ENCODE measurements at regions not wholly inside any gene's neighbourhood (a gene's known extent, or its start where the extent isn't known, plus 50 kb on each side); places are given as distances from the start of the nearest gene placed in this dataset.

DNA sequence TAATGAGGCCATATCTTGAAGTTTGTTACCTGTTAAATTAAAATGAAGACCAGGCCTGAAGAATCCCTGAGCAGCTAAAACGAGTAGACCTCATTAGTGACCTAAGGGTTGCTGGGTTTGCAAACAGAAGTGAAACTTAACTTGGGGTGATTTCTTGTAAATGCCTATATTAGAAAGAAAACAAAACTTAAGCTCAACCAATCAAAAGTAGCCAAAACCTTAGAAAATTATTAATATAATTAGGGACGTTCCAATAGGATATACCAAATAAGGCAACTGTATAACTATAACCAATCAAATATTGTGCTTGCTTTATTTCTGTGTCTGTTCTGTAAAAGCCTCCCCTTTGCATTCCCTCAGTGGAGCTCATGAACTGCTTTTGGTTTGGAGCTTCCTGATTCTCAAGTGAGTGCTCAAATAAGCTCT lies 137.9 kb upstream of the VRK2 start:
- Histone ChIP-seq H3K4me3 (replicated peaks; ENCODE audit: low read depth, low read length) (no peak overlapping the region), H3K27me3 (replicated peaks; ENCODE audit: control insufficient read depth, insufficient read depth, low read length) (no peaks in the 10 kb centered on the region), H3K36me3 (ENCODE audit: control insufficient read depth, insufficient read depth, low read length) (no peaks in the 10 kb centered on the region)
- DNase-seq (ENCODE audit: extremely low read depth, insufficient read length) = peak; percentile 64
- TF ChIP-seq, protein P1, sequence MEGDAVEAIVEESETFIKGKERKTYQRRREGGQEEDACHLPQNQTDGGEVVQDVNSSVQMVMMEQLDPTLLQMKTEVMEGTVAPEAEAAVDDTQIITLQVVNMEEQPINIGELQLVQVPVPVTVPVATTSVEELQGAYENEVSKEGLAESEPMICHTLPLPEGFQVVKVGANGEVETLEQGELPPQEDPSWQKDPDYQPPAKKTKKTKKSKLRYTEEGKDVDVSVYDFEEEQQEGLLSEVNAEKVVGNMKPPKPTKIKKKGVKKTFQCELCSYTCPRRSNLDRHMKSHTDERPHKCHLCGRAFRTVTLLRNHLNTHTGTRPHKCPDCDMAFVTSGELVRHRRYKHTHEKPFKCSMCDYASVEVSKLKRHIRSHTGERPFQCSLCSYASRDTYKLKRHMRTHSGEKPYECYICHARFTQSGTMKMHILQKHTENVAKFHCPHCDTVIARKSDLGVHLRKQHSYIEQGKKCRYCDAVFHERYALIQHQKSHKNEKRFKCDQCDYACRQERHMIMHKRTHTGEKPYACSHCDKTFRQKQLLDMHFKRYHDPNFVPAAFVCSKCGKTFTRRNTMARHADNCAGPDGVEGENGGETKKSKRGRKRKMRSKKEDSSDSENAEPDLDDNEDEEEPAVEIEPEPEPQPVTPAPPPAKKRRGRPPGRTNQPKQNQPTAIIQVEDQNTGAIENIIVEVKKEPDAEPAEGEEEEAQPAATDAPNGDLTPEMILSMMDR (IDR thresholded peaks at IDR 0.05; ENCODE audit: insufficient read depth, low read length, poor library complexity, severe bottlenecking) = no peak

DNA sequence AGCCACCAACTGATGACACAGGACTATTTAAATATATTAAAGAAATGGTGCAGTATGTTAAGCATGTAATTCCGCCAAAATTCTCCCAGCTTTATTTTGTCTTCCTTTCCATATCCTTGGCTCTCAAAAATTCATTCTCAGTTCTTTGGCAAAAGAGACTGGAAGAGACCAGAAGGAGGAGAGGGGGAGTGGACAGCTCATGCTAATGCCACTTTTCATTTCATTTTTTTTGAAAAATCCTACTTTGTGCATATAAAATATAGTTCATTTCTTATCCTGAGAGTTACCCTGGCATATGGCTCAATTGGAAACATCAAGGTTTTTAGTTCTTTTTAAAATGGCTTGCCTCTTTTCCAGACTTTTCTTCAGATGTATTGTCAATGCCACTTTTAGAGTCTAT lies 128.5 kb upstream of the VRK2 start:
- Histone ChIP-seq H3K4me3 (replicated peaks; ENCODE audit: low read depth, low read length) (no peak overlapping the region), H3K36me3 (ENCODE audit: control insufficient read depth, insufficient read depth, low read length) (no peaks in the 10 kb centered on the region), H3K27me3 (replicated peaks; ENCODE audit: control insufficient read depth, insufficient read depth, low read length) (no peaks in the 10 kb centered on the region)
- no peak for DNase-seq (ENCODE audit: extremely low read depth, insufficient read length)
- TF ChIP-seq, protein P1 (IDR thresholded peaks at IDR 0.05; ENCODE audit: insufficient read depth, low read length, poor library complexity, severe bottlenecking) = no peak

DNA sequence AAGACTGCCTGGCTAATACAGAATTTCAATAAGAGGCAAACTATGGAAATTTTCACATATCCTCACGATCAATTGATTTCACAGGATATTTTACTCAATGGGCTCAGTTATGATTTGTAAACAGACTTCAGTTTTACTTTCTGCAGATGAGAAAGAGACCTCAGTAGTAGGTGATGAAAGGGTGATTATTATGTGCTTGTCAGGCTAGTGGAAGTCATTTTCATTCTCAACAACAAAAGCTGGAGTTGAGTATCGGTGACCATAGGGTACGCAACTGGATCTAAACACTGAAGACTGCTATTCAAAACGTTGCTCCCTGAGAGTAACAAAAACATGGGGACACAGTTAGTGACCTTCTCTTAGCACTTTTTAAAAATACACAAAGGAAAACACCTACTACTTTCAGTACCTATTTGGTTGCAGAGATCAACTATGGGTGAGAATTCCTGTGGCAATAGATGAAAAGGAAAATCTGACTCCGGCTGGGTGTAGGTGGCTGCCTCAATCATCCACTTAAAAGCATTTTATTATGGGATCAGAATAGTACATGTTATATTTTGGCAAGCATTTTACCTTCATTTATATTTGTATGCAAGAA lies 126.2 kb upstream of the VRK2 start:
- DNase-seq (ENCODE audit: extremely low read depth, insufficient read length) = no peak
- Histone ChIP-seq H3K36me3 (ENCODE audit: control insufficient read depth, insufficient read depth, low read length) (no peaks in the 10 kb centered on the region), H3K27me3 (replicated peaks; ENCODE audit: control insufficient read depth, insufficient read depth, low read length) (no peaks in the 10 kb centered on the region), H3K4me3 (replicated peaks; ENCODE audit: low read depth, low read length) (no peak overlapping the region)
- TF ChIP-seq, protein P1 (IDR thresholded peaks at IDR 0.05; ENCODE audit: insufficient read depth, low read length, poor library complexity, severe bottlenecking) = no peak

DNA sequence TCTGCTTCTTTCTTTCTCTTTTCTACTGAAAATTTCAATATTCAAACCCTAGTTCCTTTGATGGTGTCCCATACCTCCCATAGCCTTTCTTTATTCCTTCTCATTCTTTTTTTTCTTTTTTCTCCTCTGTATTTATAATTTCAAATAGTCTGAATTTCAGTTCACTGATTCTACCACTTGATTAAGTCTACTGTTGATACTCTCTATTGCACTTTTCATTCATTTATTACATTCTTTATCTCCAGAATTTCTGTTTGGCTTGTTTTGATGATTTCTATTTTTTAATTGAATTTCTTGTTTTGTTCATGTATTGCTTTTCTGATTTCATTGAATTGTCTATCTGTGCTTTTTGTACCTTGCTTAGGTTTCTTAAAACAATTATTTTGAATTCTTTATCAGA lies 111.9 kb upstream of the VRK2 start:
- no peaks in the 10 kb centered on the region; the same call in 1 of the 2 replicates for H3K27me3 ChIP-seq (replicated peaks; ENCODE audit: control insufficient read depth, insufficient read depth, low read length)
- H3K36me3 ChIP-seq (ENCODE audit: control insufficient read depth, insufficient read depth, low read length) = no peaks in the 10 kb centered on the region
- no peak for DNase-seq (ENCODE audit: extremely low read depth, insufficient read length)
- TF ChIP-seq, protein P1 (IDR thresholded peaks at IDR 0.05; ENCODE audit: insufficient read depth, low read length, poor library complexity, severe bottlenecking) = no peak
- H3K4me3 ChIP-seq (replicated peaks; ENCODE audit: low read depth, low read length) = no peak overlapping the region

DNA sequence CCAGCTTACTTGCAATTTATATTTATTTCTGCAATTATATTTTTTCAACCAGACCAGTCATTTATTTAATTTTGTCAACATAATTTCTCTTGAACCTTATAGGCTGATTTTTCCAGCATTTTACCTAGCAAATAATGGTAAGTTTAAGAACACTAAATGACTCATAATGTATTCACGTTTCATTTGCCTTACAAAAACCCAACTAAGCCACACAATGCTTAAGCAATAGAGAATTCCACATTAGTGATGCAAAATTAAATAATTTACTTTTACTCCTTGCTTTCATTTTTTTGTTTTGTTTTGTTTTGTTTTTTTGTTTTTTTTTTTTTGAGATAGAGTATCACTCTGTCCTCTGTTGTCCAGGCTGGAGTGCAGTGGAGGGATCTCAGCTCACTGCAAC lies 110.4 kb upstream of the VRK2 start:
- Histone ChIP-seq H3K36me3 (ENCODE audit: control insufficient read depth, insufficient read depth, low read length) (no peaks in the 10 kb centered on the region), H3K27me3 (replicated peaks; ENCODE audit: control insufficient read depth, insufficient read depth, low read length) (no peaks in the 10 kb centered on the region; the same call in 1 of the 2 replicates), H3K4me3 (replicated peaks; ENCODE audit: low read depth, low read length) (no peak overlapping the region)
- no peak for DNase-seq (ENCODE audit: extremely low read depth, insufficient read length)
- TF ChIP-seq, protein P1 (IDR thresholded peaks at IDR 0.05; ENCODE audit: insufficient read depth, low read length, poor library complexity, severe bottlenecking) = no peak

DNA sequence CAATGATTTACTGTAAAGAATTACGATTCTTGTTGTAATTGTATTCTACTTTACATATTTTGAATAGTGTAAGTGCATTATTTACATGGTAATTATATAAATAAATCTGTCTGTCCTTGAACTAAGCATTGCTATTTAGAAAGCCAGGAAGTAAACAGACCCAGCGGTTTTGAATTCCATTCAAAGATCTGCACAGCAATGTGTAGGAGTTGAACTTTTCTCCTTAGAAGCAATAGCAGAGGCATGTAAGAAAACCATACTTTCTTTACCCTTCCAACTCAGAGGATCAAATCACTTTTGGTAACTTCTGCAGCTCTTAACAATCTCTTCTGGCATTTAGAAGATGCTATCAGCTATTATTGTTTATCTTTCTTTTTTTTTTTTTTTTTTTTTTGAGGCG lies 109.2 kb upstream of the VRK2 start:
- Histone ChIP-seq H3K27me3 (replicated peaks; ENCODE audit: control insufficient read depth, insufficient read depth, low read length) (no peaks in the 10 kb centered on the region; the same call in 1 of the 2 replicates), H3K36me3 (ENCODE audit: control insufficient read depth, insufficient read depth, low read length) (no peaks in the 10 kb centered on the region), H3K4me3 (replicated peaks; ENCODE audit: low read depth, low read length) (no peak overlapping the region)
- DNase-seq (ENCODE audit: extremely low read depth, insufficient read length) = no peak
- TF ChIP-seq, protein P1 (IDR thresholded peaks at IDR 0.05; ENCODE audit: insufficient read depth, low read length, poor library complexity, severe bottlenecking) = no peak
